CD4-positive, CD25-positive, alpha-beta regulatory T cell (primary cell): ENCODE measurements at regions not wholly inside any gene's neighbourhood (a gene's known extent, or its start where the extent isn't known, plus 50 kb on each side); places are given as distances from the start of the nearest gene placed in this dataset.

Source experiments
- ATAC-seq, 2 donors: fragments of 150-1000 bp; cut with Tn5 transposase; one replicate each; pipeline ENCODE4 v1.10.0; 2021; ENCODE audit warnings: low read depth in 2 of 2, moderate number of reproducible peaks in 2 of 2, moderate library complexity in 1 of 2
- DNase-seq, 3 donors: peaks; one replicate each; pipeline versions ENCODE4 v3.0.0 to v3.0.0-alpha.2; 2012 to 2022; ENCODE audit warnings: mixed read lengths in 1 of 3
- H3K27ac ChIP-seq: one replicate; pipeline ENCODE4 v1.7.0; 2013; ENCODE audit warnings: mild to moderate bottlenecking, low read length; ENCODE audit not compliant: insufficient read depth, poor library complexity, severe bottlenecking
- H3K27me3 ChIP-seq: one replicate; pipeline ENCODE4 v1.7.0; 2013; ENCODE audit warnings: low read length; ENCODE audit not compliant: control insufficient read depth, insufficient read depth
- H3K36me3 ChIP-seq: one replicate; pipeline ENCODE4 v1.7.0; 2013; ENCODE audit warnings: mild to moderate bottlenecking, low read length, moderate library complexity; ENCODE audit not compliant: control insufficient read depth, insufficient read depth
- H3K4me1 ChIP-seq: 2 replicates; pipeline ENCODE4 v1.7.0; 2013; ENCODE audit warnings: mild to moderate bottlenecking, low read length; ENCODE audit not compliant: insufficient read depth, control insufficient read depth, poor library complexity, severe bottlenecking
- H3K4me3 ChIP-seq: one replicate; pipeline ENCODE4 v1.7.0; 2013; ENCODE audit warnings: low read depth, mild to moderate bottlenecking, low read length, moderate library complexity
- H3K9me3 ChIP-seq, 2 experiments: 1 replicate in 1 of 2; 2 replicates in 1 of 2; pipeline ENCODE4 v1.7.0; 2013; ENCODE audit warnings: low read length in 2 of 2, mild to moderate bottlenecking in 1 of 2, moderate library complexity in 1 of 2; ENCODE audit not compliant: control insufficient read depth in 2 of 2
- H3K27ac Mint-ChIP-seq, 3 donors: one replicate each; pipeline ENCODE4 v1.8.0; 2020 to 2022; ENCODE audit warnings: mild to moderate bottlenecking in 3 of 3, mixed read lengths in 3 of 3, moderate library complexity in 2 of 3
- H3K27me3 Mint-ChIP-seq: one replicate; pipeline ENCODE4 v1.8.0; 2022; ENCODE audit warnings: mild to moderate bottlenecking, mixed read lengths
- H3K36me3 Mint-ChIP-seq: one replicate; pipeline ENCODE4 v1.8.0; 2020; ENCODE audit warnings: mixed read lengths
- H3K4me1 Mint-ChIP-seq, 4 donors: one replicate each; pipeline ENCODE4 v1.8.0; 2020 to 2022; ENCODE audit warnings: mixed read lengths in 4 of 4, mild to moderate bottlenecking in 1 of 4
- H3K4me3 Mint-ChIP-seq, 4 donors: one replicate each; pipeline ENCODE4 v1.8.0; 2020 to 2022; ENCODE audit warnings: mild to moderate bottlenecking in 4 of 4, mixed read lengths in 4 of 4, moderate library complexity in 3 of 4
- H3K9me3 Mint-ChIP-seq, 7 donors: one replicate each; pipeline ENCODE4 v1.8.0; 2020 to 2022; ENCODE audit warnings: mixed read lengths in 7 of 7, mild to moderate bottlenecking in 3 of 7, moderate library complexity in 2 of 7

- Histone ChIP-seq H3K27ac (no peak overlapping the region), H3K36me3 (no peaks in the 10 kb centered on the region), H3K27me3 (no peaks in the 10 kb centered on the region), H3K4me3 (no peak overlapping the region), H3K4me1 (peaks cover 21% of the 10 kb centered on the region), H3K9me3 (peaks cover 0 to 9% of the 10 kb centered on the region in 2 experiments)
- DNase-seq (no peak), ATAC-seq (no peak)
- no peaks in the 10 kb centered on the region for H3K27me3 Mint-ChIP-seq
- peak overlapping the region in 2 of 4 donors; percentile 22 to 55 for H3K4me3 Mint-ChIP-seq
- H3K4me1 Mint-ChIP-seq, result peaks cover 0 to 30% (median 14%) of the 10 kb centered on the region in 4 donors
- no peak overlapping the region for H3K27ac Mint-ChIP-seq
- no peaks in the 10 kb centered on the region for H3K36me3 Mint-ChIP-seq
- H3K9me3 Mint-ChIP-seq, result peaks cover 0 to 9% (median 2%) of the 10 kb centered on the region in 7 donors
Measured at GRCh38 chr1:5371270-5371669, 621.0 kb downstream of the NPHP4 start.

GRCh38 chr1:5370311-5370710 lies 621.9 kb downstream of the NPHP4 start:
- peak; percentile 93 to 94 for ATAC-seq
- H3K4me3 ChIP-seq, result peak overlapping the region; percentile 38
- H3K27me3 ChIP-seq, result no peaks in the 10 kb centered on the region
- H3K4me3 Mint-ChIP-seq, result peak overlapping the region in 2 of 4 donors; percentile 4 to 36
- no peaks in the 10 kb centered on the region for H3K27me3 Mint-ChIP-seq
- H3K4me1 Mint-ChIP-seq, result peaks cover 0 to 32% (median 16%) of the 10 kb centered on the region in 4 donors
- H3K27ac ChIP-seq, result no peak overlapping the region
- H3K36me3 Mint-ChIP-seq, result no peaks in the 10 kb centered on the region
- H3K9me3 Mint-ChIP-seq, result peaks cover 0 to 9% (median 2%) of the 10 kb centered on the region in 7 donors
- peak in 2 of 3 donors; percentile 18 to 83 for DNase-seq
- H3K4me1 ChIP-seq, result peaks cover 21% of the 10 kb centered on the region
- peak overlapping the region in 2 of 3 donors; percentile 8 to 62 for H3K27ac Mint-ChIP-seq
- H3K9me3 ChIP-seq, result peaks cover 0 to 9% of the 10 kb centered on the region in 2 experiments
- no peaks in the 10 kb centered on the region for H3K36me3 ChIP-seq

GRCh38 chr1:5369223-5369622 lies 623.0 kb downstream of the NPHP4 start:
- DNase-seq, result no peak
- Mint-ChIP-seq H3K27ac (no peak overlapping the region), H3K27me3 (no peaks in the 10 kb centered on the region), H3K36me3 (no peaks in the 10 kb centered on the region), H3K9me3 (peaks cover 0 to 9% (median 2%) of the 10 kb centered on the region in 7 donors), H3K4me1 (peaks cover 0 to 37% (median 16%) of the 10 kb centered on the region in 4 donors), H3K4me3 (no peak overlapping the region)
- Histone ChIP-seq H3K36me3 (no peaks in the 10 kb centered on the region), H3K9me3 (peaks cover 0 to 9% of the 10 kb centered on the region in 2 experiments), H3K27ac (no peak overlapping the region), H3K4me1 (peaks cover 21% of the 10 kb centered on the region), H3K4me3 (no peak overlapping the region), H3K27me3 (no peaks in the 10 kb centered on the region)
- ATAC-seq, result no peak

GRCh38 chr1:5368201-5368600 lies 624.0 kb downstream of the NPHP4 start:
- peaks cover 0 to 37% (median 16%) of the 10 kb centered on the region in 4 donors for H3K4me1 Mint-ChIP-seq
- H3K36me3 Mint-ChIP-seq, result no peaks in the 10 kb centered on the region
- no peak overlapping the region for H3K27ac ChIP-seq
- no peak overlapping the region for H3K27ac Mint-ChIP-seq
- DNase-seq (no peak), ATAC-seq (no peak)
- peaks cover 21% of the 10 kb centered on the region for H3K4me1 ChIP-seq
- peaks cover 0 to 5% (median 2%) of the 10 kb centered on the region in 7 donors for H3K9me3 Mint-ChIP-seq
- no peak overlapping the region for H3K4me3 ChIP-seq
- H3K27me3 Mint-ChIP-seq, result no peaks in the 10 kb centered on the region
- H3K27me3 ChIP-seq, result no peaks in the 10 kb centered on the region
- H3K36me3 ChIP-seq, result no peaks in the 10 kb centered on the region
- H3K9me3 ChIP-seq, result peaks cover 0 to 1% of the 10 kb centered on the region in 2 experiments
- no peak overlapping the region for H3K4me3 Mint-ChIP-seq

- Histone ChIP-seq H3K4me3 (no peak overlapping the region), H3K36me3 (no peaks in the 10 kb centered on the region), H3K27me3 (no peaks in the 10 kb centered on the region), H3K27ac (no peak overlapping the region), H3K9me3 (no peaks in the 10 kb centered on the region), H3K4me1 (peaks cover 21% of the 10 kb centered on the region)
- ATAC-seq (no peak), DNase-seq (no peak)
- no peak overlapping the region for H3K27ac Mint-ChIP-seq
- no peaks in the 10 kb centered on the region for H3K36me3 Mint-ChIP-seq
- H3K4me1 Mint-ChIP-seq, result peaks cover 0 to 37% (median 16%) of the 10 kb centered on the region in 4 donors
- H3K4me3 Mint-ChIP-seq, result no peak overlapping the region
- H3K27me3 Mint-ChIP-seq, result no peaks in the 10 kb centered on the region
- peaks cover 0 to 4% (median 0%) of the 10 kb centered on the region in 7 donors for H3K9me3 Mint-ChIP-seq
Measured at GRCh38 chr1:5367306-5367705, 624.9 kb downstream of the NPHP4 start.

- ATAC-seq, result no peak
- H3K4me1 ChIP-seq, result peaks cover 17% of the 10 kb centered on the region
- H3K27ac ChIP-seq, result no peak overlapping the region
- Mint-ChIP-seq H3K4me1 (peaks cover 0 to 27% (median 10%) of the 10 kb centered on the region in 4 donors), H3K27me3 (no peaks in the 10 kb centered on the region), H3K27ac (peak overlapping the region in 1 of 3 donors; percentile 55), H3K9me3 (peaks cover 0 to 4% (median 0%) of the 10 kb centered on the region in 7 donors), H3K4me3 (no peak overlapping the region), H3K36me3 (no peaks in the 10 kb centered on the region)
- no peaks in the 10 kb centered on the region for H3K36me3 ChIP-seq
- peaks cover 0 to 1% of the 10 kb centered on the region in 2 experiments for H3K9me3 ChIP-seq
- no peaks in the 10 kb centered on the region for H3K27me3 ChIP-seq
- no peak overlapping the region for H3K4me3 ChIP-seq
- DNase-seq, result no peak
Measured at GRCh38 chr1:5365751-5366150, 626.5 kb downstream of the NPHP4 start.

- no peaks in the 10 kb centered on the region for H3K36me3 ChIP-seq
- Mint-ChIP-seq H3K36me3 (no peaks in the 10 kb centered on the region), H3K27ac (peak overlapping the region in 2 of 3 donors; percentile 2 to 15), H3K27me3 (no peaks in the 10 kb centered on the region), H3K4me1 (peaks cover 0 to 17% (median 2%) of the 10 kb centered on the region in 4 donors), H3K4me3 (no peak overlapping the region), H3K9me3 (peaks cover 0 to 4% (median 0%) of the 10 kb centered on the region in 7 donors)
- ATAC-seq (no peak), DNase-seq (no peak)
- peaks cover 6% of the 10 kb centered on the region for H3K4me1 ChIP-seq
- no peak overlapping the region for H3K4me3 ChIP-seq
- H3K9me3 ChIP-seq, result peaks cover 0 to 1% of the 10 kb centered on the region in 2 experiments
- no peak overlapping the region for H3K27ac ChIP-seq
- no peaks in the 10 kb centered on the region for H3K27me3 ChIP-seq
Measured at GRCh38 chr1:5364591-5364990, 627.6 kb downstream of the NPHP4 start.

- no peak for ATAC-seq
Measured at GRCh38 chr1:5354681-5355080, 637.5 kb downstream of the NPHP4 start.

More at GRCh38 chr1:5354681-5355080, 637.5 kb downstream of the NPHP4 start:
- Histone ChIP-seq H3K27me3 (peaks cover 2% of the 10 kb centered on the region), H3K9me3 (peaks cover 0 to 17% of the 10 kb centered on the region in 2 experiments), H3K36me3 (no peaks in the 10 kb centered on the region), H3K27ac (no peak overlapping the region), H3K4me3 (no peak overlapping the region), H3K4me1 (peaks cover 1% of the 10 kb centered on the region)
- H3K9me3 Mint-ChIP-seq, result peaks cover 0 to 12% (median 4%) of the 10 kb centered on the region in 7 donors
- no peak overlapping the region for H3K4me3 Mint-ChIP-seq
- no peak for DNase-seq
- no peaks in the 10 kb centered on the region for H3K27me3 Mint-ChIP-seq
- peak overlapping the region in 1 of 3 donors; percentile 34 for H3K27ac Mint-ChIP-seq
- peaks cover 0 to 10% (median 0%) of the 10 kb centered on the region in 4 donors for H3K4me1 Mint-ChIP-seq
- H3K36me3 Mint-ChIP-seq, result no peaks in the 10 kb centered on the region
